H1 (cell line): ENCODE measurements at regions not wholly inside any gene's neighbourhood (a gene's known extent, or its start where the extent isn't known, plus 50 kb on each side); places are given as distances from the start of the nearest gene placed in this dataset.

Experiments
- CTCF ChIA-PET: fragments of 300-600 bp; sonication (Branson Sonifier 250); formaldehyde crosslinking; loops from one replicate; lab custom pipeline; 2021; ENCODE audit not compliant: partially characterized antibody; lab: Charles Lee
- POLR2A ChIA-PET: fragments of 300-600 bp; sonication (Branson Sonifier 250); formaldehyde crosslinking; loops from one replicate; lab custom pipeline; 2021; ENCODE audit warnings: inconsistent platforms; ENCODE audit not compliant: partially characterized antibody; lab: Charles Lee
- DNase-seq, 2 experiments: peaks; one replicate each; pipeline versions ENCODE4 v3.0.0 to v3.0.0-alpha.2; 2010 to 2022; ENCODE audit warnings: low spot score in 2 of 2, low read depth in 1 of 2, mixed read lengths in 1 of 2
- FAIRE-seq: peaks from 2 replicates; lab custom pipeline; 2011; peaks lifted over from hg19 to GRCh38; lab: Jason Lieb, UNC
- H2AFZ ChIP-seq: 2 replicates; pipeline ENCODE4 v1.8.1; 2012; ENCODE audit warnings: low read length, inconsistent platforms
- H2AK5ac ChIP-seq: 2 replicates; pipeline ENCODE4 v1.6.1; 2013; ENCODE audit warnings: low read depth, low read length
- H2BK120ac ChIP-seq: replicated peaks from 2 replicates; pipeline ENCODE3; 2013; ENCODE audit warnings: low read depth, low read length, inconsistent platforms
- H2BK12ac ChIP-seq: 2 replicates; pipeline ENCODE4 v1.6.1; 2013; ENCODE audit warnings: low read depth, low read length
- H2BK15ac ChIP-seq: 2 replicates; pipeline ENCODE4 v1.6.1; 2013; ENCODE audit warnings: low read length
- H2BK20ac ChIP-seq: 2 replicates; pipeline ENCODE4 v1.6.1; 2013; ENCODE audit warnings: low read length
- H2BK5ac ChIP-seq: 2 replicates; pipeline ENCODE4 v1.6.1; 2013; ENCODE audit warnings: low read depth, low read length
- H3K14ac ChIP-seq: 2 replicates; pipeline ENCODE4 v1.6.1; 2013; ENCODE audit warnings: inconsistent platforms; ENCODE audit not compliant: insufficient read length
- H3K18ac ChIP-seq: 2 replicates; pipeline ENCODE4 v1.6.1; 2013; ENCODE audit warnings: low read length; ENCODE audit errors: extremely low read depth
- H3K23ac ChIP-seq: 2 replicates; pipeline ENCODE4 v1.6.1; 2013; ENCODE audit warnings: inconsistent platforms; ENCODE audit not compliant: insufficient read length
- H3K23me2 ChIP-seq: 2 replicates; pipeline ENCODE4 v1.6.1; 2013; ENCODE audit warnings: low read depth, low read length
- H3K27ac ChIP-seq: 2 replicates; pipeline ENCODE4 v1.6.1; 2011; ENCODE audit warnings: low read depth, low read length, inconsistent platforms
- H3K27me3 ChIP-seq, 4 experiments: replicated peaks in 1 of 4; 1 replicate in 1 of 4; 2 replicates in 3 of 4; pipeline versions ENCODE4 v1.6.1 to v1.8.1; 2011 to 2013; ENCODE audit warnings: low read length in 3 of 4, mild to moderate bottlenecking in 3 of 4, inconsistent platforms in 2 of 4, mixed read lengths in 2 of 4, moderate library complexity in 1 of 4; ENCODE audit not compliant: control insufficient read depth in 3 of 4, insufficient read depth in 3 of 4; ENCODE audit errors: extremely low read depth in 1 of 4
- H3K36me3 ChIP-seq, 4 experiments: 2 replicates each; pipeline versions ENCODE4 v1.6.1 to v1.8.1; 2011 to 2013; ENCODE audit warnings: mild to moderate bottlenecking in 4 of 4, low read length in 3 of 4, moderate library complexity in 2 of 4, control low read depth in 1 of 4, inconsistent platforms in 1 of 4; ENCODE audit not compliant: insufficient read depth in 4 of 4, control insufficient read depth in 2 of 4
- H3K4ac ChIP-seq: replicated peaks from 2 replicates; pipeline ENCODE3; 2013; ENCODE audit warnings: low read length, low read depth, mixed read lengths, inconsistent platforms; ENCODE audit not compliant: insufficient read length
- H3K4me1 ChIP-seq, 4 experiments: replicated peaks in 1 of 4; 1 replicate in 1 of 4; 2 replicates in 3 of 4; pipeline versions ENCODE4 v1.6.1 to v1.8.1; 2011 to 2013; ENCODE audit warnings: low read length in 3 of 4, inconsistent platforms in 2 of 4, mixed read lengths in 1 of 4; ENCODE audit not compliant: insufficient read depth in 4 of 4, control insufficient read depth in 3 of 4
- H3K4me2 ChIP-seq, 2 experiments: 2 replicates each; pipeline versions ENCODE4 v1.6.1 to v1.8.1; 2011 to 2013; ENCODE audit warnings: low read depth in 2 of 2, low read length in 2 of 2, control low read depth in 1 of 2, inconsistent platforms in 1 of 2, mild to moderate bottlenecking in 1 of 2; ENCODE audit not compliant: insufficient read depth in 1 of 2
- H3K4me3 ChIP-seq, 4 experiments: fragments of 200-600, 300-600 bp in 1 of 4; sonication (generic), shearing (Covaris generic), sonication (Bioruptor Twin) in 1 of 4; 2 replicates each; pipeline versions ENCODE4 v1.5.1 to v1.8.1; 2011 to 2016; ENCODE audit warnings: low read length in 4 of 4, low read depth in 3 of 4, control low read depth in 2 of 4, inconsistent platforms in 2 of 4, mild to moderate bottlenecking in 2 of 4, mixed read lengths in 1 of 4, moderate library complexity in 1 of 4; ENCODE audit not compliant: insufficient read depth in 2 of 4; ENCODE audit errors: extremely low read depth in 1 of 4
- H3K56ac ChIP-seq: replicated peaks from 2 replicates; pipeline ENCODE3; 2013; ENCODE audit warnings: low read depth, mild to moderate bottlenecking, mixed read lengths, low read length, inconsistent platforms; ENCODE audit not compliant: insufficient read length
- H3K79me1 ChIP-seq: 2 replicates; pipeline ENCODE4 v1.6.1; 2013; ENCODE audit warnings: low read depth, low read length, control low read depth
- H3K79me2 ChIP-seq, 2 experiments: 2 replicates each; pipeline versions ENCODE4 v1.6.1 to v1.8.1; 2012 to 2013; ENCODE audit warnings: low read length in 2 of 2, mild to moderate bottlenecking in 2 of 2, inconsistent platforms in 1 of 2; ENCODE audit not compliant: insufficient read depth in 2 of 2, control insufficient read depth in 1 of 2
- H3K9ac ChIP-seq, 4 experiments: replicated peaks in 1 of 4; 1 replicate in 1 of 4; 2 replicates in 3 of 4; pipeline versions ENCODE4 v1.6.1 to v1.8.1; 2011 to 2013; ENCODE audit warnings: low read depth in 3 of 4, low read length in 3 of 4, control low read depth in 2 of 4, mild to moderate bottlenecking in 2 of 4, moderate library complexity in 2 of 4, inconsistent platforms in 1 of 4; ENCODE audit errors: extremely low read depth in 1 of 4
- H3K9me3 ChIP-seq, 2 experiments: 2 replicates each; pipeline versions ENCODE4 v1.6.1 to v1.8.1; 2012 to 2013; ENCODE audit warnings: mild to moderate bottlenecking in 2 of 2, moderate library complexity in 2 of 2, control low read depth in 1 of 2, inconsistent platforms in 1 of 2, low read depth in 1 of 2, low read length in 1 of 2, mixed read lengths in 1 of 2; ENCODE audit not compliant: insufficient read depth in 2 of 2
- H4K20me1 ChIP-seq, 2 experiments: replicated peaks in 1 of 2; 2 replicates each; pipeline versions ENCODE3 to v1.8.1; 2011 to 2013; ENCODE audit warnings: inconsistent platforms in 2 of 2, low read length in 2 of 2, mild to moderate bottlenecking in 1 of 2; ENCODE audit not compliant: insufficient read depth in 2 of 2, control insufficient read depth in 1 of 2
- H4K5ac ChIP-seq: 2 replicates; pipeline ENCODE4 v1.6.1; 2013; ENCODE audit warnings: low read length, low read depth, mixed read lengths, inconsistent platforms; ENCODE audit not compliant: insufficient read length
- H4K8ac ChIP-seq: 2 replicates; pipeline ENCODE4 v1.8.0; 2013; ENCODE audit warnings: mild to moderate bottlenecking, moderate library complexity, low read length, inconsistent platforms; ENCODE audit not compliant: insufficient read depth; ENCODE audit errors: extremely low read depth
- H4K91ac ChIP-seq: replicated peaks from 2 replicates; pipeline ENCODE3; 2013; ENCODE audit warnings: low read length, mixed read lengths, inconsistent platforms; ENCODE audit not compliant: insufficient read length
- BRCA1 ChIP-seq: IDR thresholded peaks from 2 replicates; pipeline ENCODE4 v1.6.1; 2012; ENCODE audit warnings: low read depth, low read length, improper control_type of control experiment
- CEBPB ChIP-seq: IDR thresholded peaks from 2 replicates; pipeline ENCODE4 v1.6.1; 2012; ENCODE audit warnings: low read depth, low read length
- JUND ChIP-seq: IDR thresholded peaks from 2 replicates; pipeline ENCODE4 v1.6.1; 2011; ENCODE audit warnings: mild to moderate bottlenecking, improper control_type of control experiment, low read length
- PHF8 ChIP-seq: fragments of 200-600 bp; sonication (generic); conservative IDR thresholded peaks from 2 replicates; pipeline ENCODE4 v1.7.1; 2012; ENCODE audit warnings: low read depth, mild to moderate bottlenecking, inconsistent platforms, low read length, moderate library complexity
- POLR2AphosphoS5 ChIP-seq: IDR thresholded peaks from 2 replicates; pipeline ENCODE4 v1.6.1; 2011; ENCODE audit warnings: low read depth, low read length
- RAD21 ChIP-seq, 2 experiments: IDR thresholded peaks in 1 of 2; conservative IDR thresholded peaks in 1 of 2; 2 replicates each; pipeline ENCODE4 v1.6.1; 2011; ENCODE audit warnings: low read depth in 2 of 2, low read length in 2 of 2, improper control_type of control experiment in 1 of 2, inconsistent platforms in 1 of 2, mild to moderate bottlenecking in 1 of 2, moderate library complexity in 1 of 2
- SAP30 ChIP-seq: fragments of 300-600 bp; sonication (generic); IDR thresholded peaks from 2 replicates; pipeline ENCODE4 v1.7.1; 2012; ENCODE audit warnings: low read length, moderate library complexity, mild to moderate bottlenecking, inconsistent platforms; ENCODE audit not compliant: insufficient read depth, insufficient replicate concordance
- TCF12 ChIP-seq: IDR thresholded peaks from 2 replicates; pipeline ENCODE4 v1.6.1; 2011; ENCODE audit warnings: low read depth, mild to moderate bottlenecking, low read length
- WGBS, 2 experiments: shearing (Covaris generic) in 1 of 2; methylation state at CpG; one replicate each; pipeline versions ENCODE4 v1.1.6 to v1.1.7; 2013 to 2015; ENCODE audit warnings: low lambda C conversion rate in 2 of 2, mixed read lengths in 2 of 2, inconsistent platforms in 1 of 2, low coverage in 1 of 2, missing lambda C conversion rate in 1 of 2; ENCODE audit not compliant: insufficient replicate concordance in 2 of 2, insufficient coverage in 1 of 2, insufficient read length in 1 of 2; ENCODE audit errors: extremely low coverage in 1 of 2, missing lambda C conversion rate in 1 of 2; 5-methylcytosine and 5-hydroxymethylcytosine counted together
- TF ChIP-seq, protein P1 (sequence below): IDR thresholded peaks from 2 replicates; pipeline ENCODE4 v1.6.1; 2012; ENCODE audit warnings: low read length, inconsistent platforms

DNA sequence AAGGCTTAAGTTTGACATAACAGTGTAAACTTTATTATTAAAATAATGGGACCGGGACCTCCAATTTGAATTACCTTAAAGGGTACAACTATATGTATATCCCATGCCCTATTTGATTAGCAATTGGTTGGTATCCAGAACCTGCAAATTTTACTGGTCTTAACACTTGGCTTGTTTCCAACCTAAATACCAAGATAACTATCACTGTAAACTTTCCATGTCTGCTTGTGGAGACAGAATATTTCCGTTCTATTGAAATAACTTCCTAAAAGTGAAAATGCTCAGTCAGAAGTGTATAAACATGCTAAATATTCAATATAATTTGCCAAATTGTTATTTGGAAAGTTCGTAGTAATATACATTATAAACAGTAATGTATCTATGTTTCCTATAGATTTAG is 154.0 kb downstream of the TMEM47 start:
- no peaks in the 10 kb centered on the region for H3K27me3 ChIP-seq

More for the DNA sequence above, 154.0 kb downstream of the TMEM47 start:
- no peak overlapping the region for H3K18ac ChIP-seq
- no peaks in the 10 kb centered on the region for H3K79me2 ChIP-seq
- DNase-seq (no peak), FAIRE-seq (no peak)
- no peaks in the 10 kb centered on the region for H4K20me1 ChIP-seq
- no peaks in the 10 kb centered on the region for H3K79me1 ChIP-seq
- no peaks in the 10 kb centered on the region for H3K4me1 ChIP-seq
- no peak overlapping the region for H4K5ac ChIP-seq
- H2AFZ ChIP-seq, result no peak overlapping the region
- TF ChIP-seq JUND, result no peak
- TF ChIP-seq SAP30, result no peak
- no peak for TF ChIP-seq TCF12
- TF ChIP-seq, protein P1, sequence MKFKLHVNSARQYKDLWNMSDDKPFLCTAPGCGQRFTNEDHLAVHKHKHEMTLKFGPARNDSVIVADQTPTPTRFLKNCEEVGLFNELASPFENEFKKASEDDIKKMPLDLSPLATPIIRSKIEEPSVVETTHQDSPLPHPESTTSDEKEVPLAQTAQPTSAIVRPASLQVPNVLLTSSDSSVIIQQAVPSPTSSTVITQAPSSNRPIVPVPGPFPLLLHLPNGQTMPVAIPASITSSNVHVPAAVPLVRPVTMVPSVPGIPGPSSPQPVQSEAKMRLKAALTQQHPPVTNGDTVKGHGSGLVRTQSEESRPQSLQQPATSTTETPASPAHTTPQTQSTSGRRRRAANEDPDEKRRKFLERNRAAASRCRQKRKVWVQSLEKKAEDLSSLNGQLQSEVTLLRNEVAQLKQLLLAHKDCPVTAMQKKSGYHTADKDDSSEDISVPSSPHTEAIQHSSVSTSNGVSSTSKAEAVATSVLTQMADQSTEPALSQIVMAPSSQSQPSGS, result no peak
- no peak for TF ChIP-seq CEBPB
- TF ChIP-seq POLR2AphosphoS5, result no peak
- no peak for TF ChIP-seq PHF8
- TF ChIP-seq RAD21 (IDR thresholded peaks at IDR 0.05 in 1 of 2, conservative IDR thresholded peaks at IDR 0.05 in 1 of 2; ENCODE audit: low read depth in 2 of 2, low read length in 2 of 2), result no peak
- TF ChIP-seq BRCA1, result no peak
- H3K36me3 ChIP-seq, result no peaks in the 10 kb centered on the region
- no peak overlapping the region for H2BK5ac ChIP-seq
- H2BK120ac ChIP-seq, result no peak overlapping the region
- no peaks in the 10 kb centered on the region for H3K9me3 ChIP-seq
- H3K27ac ChIP-seq, result no peak overlapping the region
- no peak overlapping the region for H3K4me2 ChIP-seq
- no peak overlapping the region for H3K4me3 ChIP-seq
- H3K9ac ChIP-seq, result no peak overlapping the region
- H2AK5ac ChIP-seq, result no peak overlapping the region
- H3K56ac ChIP-seq, result no peak overlapping the region
- no peak overlapping the region for H4K8ac ChIP-seq
- H2BK20ac ChIP-seq, result no peak overlapping the region
- no peak overlapping the region for H2BK15ac ChIP-seq
- 97% methylated on average over 3 of the region's 3 CpGs; no CpG with 5 or more reads in 1 of the 2 experiments for WGBS, 2 experiments
- H3K23me2 ChIP-seq, result no peaks in the 10 kb centered on the region
- H3K23ac ChIP-seq, result no peak overlapping the region
- H2BK12ac ChIP-seq, result no peak overlapping the region
- no peak overlapping the region for H3K4ac ChIP-seq
- no peak overlapping the region for H4K91ac ChIP-seq
- H3K14ac ChIP-seq, result no peak overlapping the region
- CTCF ChIA-PET, result no interaction called here
- POLR2A ChIA-PET, result no interaction called here
